Breast epithelium (tissue), 3 donors: ENCODE measurements at regions not wholly inside any gene's neighbourhood (a gene's known extent, or its start where the extent isn't known, plus 50 kb on each side); places are given as distances from the start of the nearest gene placed in this dataset.

Experiments
- CTCF ChIP-seq, 3 donors: fragments of 450-650 bp; IDR thresholded peaks; one replicate each; pipeline ENCODE4 v1.5.1; 2016 to 2017; ENCODE audit warnings: antibody characterized with exemption in 3 of 3, mild to moderate bottlenecking in 3 of 3, moderate library complexity in 3 of 3
- POLR2A ChIP-seq: fragments of 450-650 bp; IDR thresholded peaks from one replicate; pipeline ENCODE4 v1.6.1; 2016; ENCODE audit warnings: antibody characterized with exemption, mild to moderate bottlenecking, moderate library complexity
- POLR2AphosphoS5 ChIP-seq, 3 donors: sonication (generic); formaldehyde crosslinking; IDR thresholded peaks; one replicate each; pipeline ENCODE4 v1.6.1; 2017; ENCODE audit warnings: antibody characterized with exemption in 3 of 3

- TF ChIP-seq CTCF (IDR thresholded peaks at IDR 0.05) (no peak), POLR2A (no peak), POLR2AphosphoS5 (IDR thresholded peaks at IDR 0.05) (no peak)
Measured at GRCh38 chr5:92556747-92557146, 1024.3 kb downstream of the NR2F1-AS1 start.
